Loucy (cell line): ENCODE measurements at regions not wholly inside any gene's neighbourhood (a gene's known extent, or its start where the extent isn't known, plus 50 kb on each side); places are given as distances from the start of the nearest gene placed in this dataset.

ENCODE experiments used
- H2AFZ ChIP-seq: fragments of 200-600 bp; sonication (generic); 2 replicates; pipeline ENCODE4 v1.6.0; 2016; ENCODE audit warnings: antibody characterized with exemption, mild to moderate bottlenecking, low read length, moderate library complexity
- H3F3A ChIP-seq: fragments of 200-600 bp; 2 replicates; pipeline ENCODE4 v1.6.0; 2016; ENCODE audit warnings: antibody characterized with exemption, low read depth, mild to moderate bottlenecking
- H3K27me3 ChIP-seq: fragments of 200-600 bp; sonication (generic); 2 replicates; pipeline ENCODE4 v1.6.1; 2014; ENCODE audit warnings: low read length, mild to moderate bottlenecking; ENCODE audit not compliant: insufficient read depth, poor library complexity, severe bottlenecking
- H3K36me3 ChIP-seq: fragments of 200-600 bp; sonication (generic); 2 replicates; pipeline ENCODE4 v1.6.1; 2016; ENCODE audit warnings: low read length; ENCODE audit not compliant: insufficient read depth
- H3K4me1 ChIP-seq: fragments of 200-600 bp; sonication (generic); 2 replicates; pipeline ENCODE4 v1.5.1; 2014; ENCODE audit warnings: low read length, mild to moderate bottlenecking; ENCODE audit not compliant: insufficient read depth, poor library complexity, severe bottlenecking
- H3K4me2 ChIP-seq: fragments of 200-600 bp; sonication (generic); 2 replicates; pipeline ENCODE4 v1.6.0; 2014; ENCODE audit warnings: antibody characterized with exemption, low read length, low read depth, mild to moderate bottlenecking; ENCODE audit not compliant: poor library complexity, severe bottlenecking
- H3K4me3 ChIP-seq: fragments of 200-600 bp; sonication (generic); 2 replicates; pipeline ENCODE4 v1.5.1; 2014; ENCODE audit warnings: low read length, mild to moderate bottlenecking, mixed read lengths; ENCODE audit not compliant: poor library complexity, severe bottlenecking
- H3K79me2 ChIP-seq: fragments of 200-600 bp; sonication (generic); 2 replicates; pipeline ENCODE4 v1.6.1; 2014; ENCODE audit warnings: low read length; ENCODE audit not compliant: insufficient read depth
- H3K9ac ChIP-seq: fragments of 200-600 bp; sonication (generic); 2 replicates; pipeline ENCODE4 v1.6.0; 2014; ENCODE audit warnings: mild to moderate bottlenecking, low read depth, low read length, moderate library complexity; ENCODE audit not compliant: poor library complexity, severe bottlenecking
- H3K9me2 ChIP-seq: fragments of 200-600 bp; sonication (generic); replicated peaks from 2 replicates; pipeline ENCODE4 v1.6.1; 2016; ENCODE audit warnings: low read depth, low read length, mixed read lengths
- H3K9me3 ChIP-seq: fragments of 200-600 bp; sonication (generic); 2 replicates; pipeline ENCODE4 v1.6.1; 2014; ENCODE audit warnings: mild to moderate bottlenecking, antibody characterized with exemption, low read length, low read depth; ENCODE audit not compliant: insufficient read depth
- H4K20me1 ChIP-seq: fragments of 200-600 bp; sonication (generic); 2 replicates; pipeline ENCODE4 v1.6.0; 2014; ENCODE audit warnings: antibody characterized with exemption, low read length, mild to moderate bottlenecking; ENCODE audit not compliant: insufficient read depth, poor library complexity, severe bottlenecking
- CTCF ChIP-seq: fragments of 200-600 bp; sonication (generic); conservative IDR thresholded peaks from 2 replicates; pipeline ENCODE4 v1.5.1; 2014; ENCODE audit warnings: mild to moderate bottlenecking, antibody characterized with exemption, low read length
- EZH2phosphoT487 ChIP-seq: fragments of 200-600 bp; IDR thresholded peaks from 2 replicates; pipeline ENCODE4 v1.6.1; 2018; ENCODE audit warnings: antibody characterized with exemption, mild to moderate bottlenecking, moderate library complexity, borderline replicate concordance

- Histone ChIP-seq H3K4me3 (no peak overlapping the region), H4K20me1 (no peaks in the 10 kb centered on the region), H3K9ac (no peak overlapping the region), H3K9me3 (no peaks in the 10 kb centered on the region), H2AFZ (no peak overlapping the region), H3K4me1 (peaks cover 11% of the 10 kb centered on the region), H3K36me3 (no peaks in the 10 kb centered on the region), H3K27me3 (no peaks in the 10 kb centered on the region), H3K79me2 (no peaks in the 10 kb centered on the region), H3K4me2 (no peak overlapping the region), H3F3A (no peaks in the 10 kb centered on the region), H3K9me2 (no peaks in the 10 kb centered on the region)
- TF ChIP-seq CTCF (no peak), EZH2phosphoT487 (no peak)
Measured at GRCh38 chr14:101626331-101626730, 65.0 kb downstream of the DIO3 start.

GRCh38 chr14:101627915-101628262 lies 66.6 kb downstream of the DIO3 start:
- Histone ChIP-seq H3K27me3 (no peaks in the 10 kb centered on the region), H3K9me2 (no peaks in the 10 kb centered on the region), H3K36me3 (no peaks in the 10 kb centered on the region), H3K4me3 (no peak overlapping the region), H3K4me2 (peak overlapping the region; percentile 69), H3K79me2 (no peaks in the 10 kb centered on the region), H3K4me1 (peaks cover 11% of the 10 kb centered on the region), H4K20me1 (no peaks in the 10 kb centered on the region), H3F3A (no peaks in the 10 kb centered on the region), H2AFZ (0 out of 2 replicates have a peak overlapping the region, but pooled peaks have one; percentile 19), H3K9ac (no peak overlapping the region), H3K9me3 (no peaks in the 10 kb centered on the region)
- TF ChIP-seq CTCF (no peak), EZH2phosphoT487 (no peak)

- H3K4me3 ChIP-seq: peak overlapping the region; percentile 36
- H3K4me1 ChIP-seq: peaks cover 16% of the 10 kb centered on the region
- H3K36me3 ChIP-seq: no peaks in the 10 kb centered on the region
- no peaks in the 10 kb centered on the region for H3K27me3 ChIP-seq
- peak overlapping the region; percentile 98 for H2AFZ ChIP-seq
- no peaks in the 10 kb centered on the region for H3K9me2 ChIP-seq
- no peaks in the 10 kb centered on the region for H4K20me1 ChIP-seq
- H3K4me2 ChIP-seq: peak overlapping the region; percentile 69
- no peak for TF ChIP-seq EZH2phosphoT487
- peak; percentile 86 for TF ChIP-seq CTCF
- no peaks in the 10 kb centered on the region for H3F3A ChIP-seq
- peak overlapping the region; percentile 46 for H3K9ac ChIP-seq
- no peaks in the 10 kb centered on the region for H3K79me2 ChIP-seq
- no peaks in the 10 kb centered on the region for H3K9me3 ChIP-seq
Measured at GRCh38 chr14:101628471-101628966, 67.2 kb downstream of the DIO3 start.
